Osteoblast (primary cell): ENCODE measurements at regions not wholly inside any gene's neighbourhood (a gene's known extent, or its start where the extent isn't known, plus 50 kb on each side); places are given as distances from the start of the nearest gene placed in this dataset.

Experiments used
- DNase-seq: peaks from one replicate; pipeline ENCODE4 v3.0.0; 2011; ENCODE audit warnings: low spot score, mixed read lengths; ENCODE audit not compliant: insufficient read length; ENCODE audit errors: missing footprints
- H2AFZ ChIP-seq: 2 replicates; pipeline ENCODE4 v1.6.0; 2011; ENCODE audit warnings: mild to moderate bottlenecking, low read length
- H3K27ac ChIP-seq: 2 replicates; pipeline ENCODE4 v1.5.1; 2011; ENCODE audit warnings: mild to moderate bottlenecking, low read depth, low read length, moderate library complexity
- H3K27me3 ChIP-seq: 2 replicates; pipeline ENCODE4 v1.6.0; 2012; ENCODE audit warnings: mild to moderate bottlenecking, control low read depth, inconsistent platforms, low read length, moderate library complexity; ENCODE audit not compliant: insufficient read depth
- H3K36me3 ChIP-seq: 2 replicates; pipeline ENCODE4 v1.5.1; 2011; ENCODE audit warnings: mild to moderate bottlenecking, low read length, control low read depth, moderate library complexity; ENCODE audit not compliant: insufficient read depth
- H3K4me1 ChIP-seq: 2 replicates; pipeline ENCODE4 v1.5.1; 2011; ENCODE audit warnings: mild to moderate bottlenecking, low read length, control low read depth, moderate library complexity; ENCODE audit not compliant: insufficient read depth
- H3K4me2 ChIP-seq: 2 replicates; pipeline ENCODE4 v1.6.0; 2011; ENCODE audit warnings: mild to moderate bottlenecking, low read length; ENCODE audit not compliant: insufficient read depth
- H3K4me3 ChIP-seq: fragments of 200-600 bp; sonication (generic); 3 replicates; pipeline ENCODE4 v1.5.1; 2012; ENCODE audit warnings: mild to moderate bottlenecking, low read length, inconsistent platforms; ENCODE audit not compliant: insufficient read depth
- H3K79me2 ChIP-seq: 2 replicates; pipeline ENCODE4 v1.6.0; 2012; ENCODE audit warnings: mild to moderate bottlenecking, low read length, control low read depth, inconsistent platforms; ENCODE audit not compliant: insufficient read depth
- H3K9me3 ChIP-seq: 2 replicates; pipeline ENCODE4 v1.5.1; 2011; ENCODE audit warnings: low read depth, low read length, control low read depth
- H4K20me1 ChIP-seq: 2 replicates; pipeline ENCODE4 v1.6.0; 2012; ENCODE audit warnings: mild to moderate bottlenecking, low read length, control low read depth; ENCODE audit not compliant: insufficient read depth
- TF ChIP-seq, protein P1 (sequence below): IDR thresholded peaks from 2 replicates; pipeline ENCODE4 v1.5.1; 2011; ENCODE audit warnings: mild to moderate bottlenecking, low read depth, low read length, moderate library complexity; ENCODE audit errors: extremely low read depth

DNA sequence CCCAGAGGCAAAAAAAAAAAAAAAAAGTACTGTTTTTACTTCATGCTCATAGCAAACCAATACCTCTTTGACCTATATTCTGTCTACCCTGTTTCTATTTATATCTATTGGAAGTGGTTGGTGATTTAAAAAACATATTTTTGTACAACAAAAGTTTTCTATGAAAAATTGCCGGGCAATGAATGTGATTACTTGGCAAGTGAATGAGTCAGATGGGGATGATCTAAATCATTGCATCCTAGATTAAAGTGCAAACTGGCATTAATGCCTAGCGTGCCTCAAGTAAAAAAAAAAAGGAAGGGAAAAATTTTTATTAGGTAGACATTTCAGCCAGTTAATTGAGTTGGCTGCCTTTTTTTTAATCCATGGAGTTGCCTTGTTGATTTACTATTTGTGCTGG is 500.6 kb downstream of the KCTD12 start:
- Histone ChIP-seq H3K9me3 (no peaks in the 10 kb centered on the region), H3K4me3 (no peak overlapping the region), H4K20me1 (no peaks in the 10 kb centered on the region), H3K79me2 (no peaks in the 10 kb centered on the region), H2AFZ (no peak overlapping the region), H3K36me3 (no peaks in the 10 kb centered on the region), H3K27ac (no peak overlapping the region), H3K4me2 (no peak overlapping the region), H3K27me3 (peaks cover 15% of the 10 kb centered on the region), H3K4me1 (peaks cover 11% of the 10 kb centered on the region)
- no peak for DNase-seq
- TF ChIP-seq, protein P1, sequence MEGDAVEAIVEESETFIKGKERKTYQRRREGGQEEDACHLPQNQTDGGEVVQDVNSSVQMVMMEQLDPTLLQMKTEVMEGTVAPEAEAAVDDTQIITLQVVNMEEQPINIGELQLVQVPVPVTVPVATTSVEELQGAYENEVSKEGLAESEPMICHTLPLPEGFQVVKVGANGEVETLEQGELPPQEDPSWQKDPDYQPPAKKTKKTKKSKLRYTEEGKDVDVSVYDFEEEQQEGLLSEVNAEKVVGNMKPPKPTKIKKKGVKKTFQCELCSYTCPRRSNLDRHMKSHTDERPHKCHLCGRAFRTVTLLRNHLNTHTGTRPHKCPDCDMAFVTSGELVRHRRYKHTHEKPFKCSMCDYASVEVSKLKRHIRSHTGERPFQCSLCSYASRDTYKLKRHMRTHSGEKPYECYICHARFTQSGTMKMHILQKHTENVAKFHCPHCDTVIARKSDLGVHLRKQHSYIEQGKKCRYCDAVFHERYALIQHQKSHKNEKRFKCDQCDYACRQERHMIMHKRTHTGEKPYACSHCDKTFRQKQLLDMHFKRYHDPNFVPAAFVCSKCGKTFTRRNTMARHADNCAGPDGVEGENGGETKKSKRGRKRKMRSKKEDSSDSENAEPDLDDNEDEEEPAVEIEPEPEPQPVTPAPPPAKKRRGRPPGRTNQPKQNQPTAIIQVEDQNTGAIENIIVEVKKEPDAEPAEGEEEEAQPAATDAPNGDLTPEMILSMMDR = no peak

DNA sequence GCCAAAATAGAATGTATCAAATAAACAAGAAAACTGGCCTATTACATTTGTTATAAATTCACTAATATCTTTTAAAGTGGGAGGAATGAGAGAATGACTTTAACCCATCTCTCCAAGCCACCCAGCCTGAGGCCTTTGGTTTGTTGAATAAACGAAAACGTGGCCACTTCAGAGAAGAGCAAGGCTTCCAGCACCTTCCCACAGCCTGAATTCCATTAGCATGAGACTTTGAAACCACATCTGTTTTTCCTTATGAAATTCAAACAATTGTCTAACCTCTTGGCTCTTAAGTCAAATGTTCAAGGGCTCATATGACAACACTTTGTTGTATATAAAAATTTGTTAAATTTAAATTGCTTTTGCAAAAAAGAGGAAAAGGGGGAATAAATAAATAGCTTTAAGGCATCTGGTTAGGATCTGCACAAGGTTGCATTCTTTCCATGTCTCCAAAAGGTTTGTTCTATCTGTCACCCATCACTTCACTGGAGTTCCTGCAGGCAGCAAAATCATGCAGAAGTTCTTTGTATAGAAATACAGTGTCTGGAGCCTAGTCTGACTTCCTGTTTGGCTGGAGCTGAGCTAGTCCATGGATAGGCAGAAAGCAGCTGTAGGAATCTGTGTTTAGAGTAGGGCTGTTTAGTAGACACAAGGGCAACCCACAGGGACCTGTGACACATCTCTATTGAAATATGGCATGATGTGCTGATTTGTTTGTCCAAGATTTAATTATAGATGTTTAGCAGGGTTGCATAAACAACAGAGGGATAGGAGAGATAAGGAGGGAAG is 502.3 kb downstream of the KCTD12 start:
- Histone ChIP-seq H3K79me2 (no peaks in the 10 kb centered on the region), H2AFZ (no peak overlapping the region), H3K4me1 (peaks cover 11% of the 10 kb centered on the region), H3K9me3 (no peaks in the 10 kb centered on the region), H3K36me3 (no peaks in the 10 kb centered on the region), H3K27ac (peak overlapping the region; percentile 71), H3K27me3 (peaks cover 5% of the 10 kb centered on the region), H3K4me2 (peak overlapping the region; percentile 40), H3K4me3 (no peak overlapping the region), H4K20me1 (no peaks in the 10 kb centered on the region)
- DNase-seq = peak; percentile 18
- TF ChIP-seq, protein P1 = no peak

- no peaks in the 10 kb centered on the region for H4K20me1 ChIP-seq
- H3K4me1 ChIP-seq = peaks cover 11% of the 10 kb centered on the region
- TF ChIP-seq, protein P1 = no peak
- no peak overlapping the region for H3K4me3 ChIP-seq
- no peaks in the 10 kb centered on the region for H3K9me3 ChIP-seq
- no peak overlapping the region for H2AFZ ChIP-seq
- H3K79me2 ChIP-seq = no peaks in the 10 kb centered on the region
- H3K27me3 ChIP-seq = no peaks in the 10 kb centered on the region
- DNase-seq = no peak
- H3K27ac ChIP-seq = no peak overlapping the region
- H3K4me2 ChIP-seq = no peak overlapping the region
- H3K36me3 ChIP-seq = no peaks in the 10 kb centered on the region
Observed at GRCh38 chr13:76380446-76381065, 505.6 kb downstream of the KCTD12 start.

DNA sequence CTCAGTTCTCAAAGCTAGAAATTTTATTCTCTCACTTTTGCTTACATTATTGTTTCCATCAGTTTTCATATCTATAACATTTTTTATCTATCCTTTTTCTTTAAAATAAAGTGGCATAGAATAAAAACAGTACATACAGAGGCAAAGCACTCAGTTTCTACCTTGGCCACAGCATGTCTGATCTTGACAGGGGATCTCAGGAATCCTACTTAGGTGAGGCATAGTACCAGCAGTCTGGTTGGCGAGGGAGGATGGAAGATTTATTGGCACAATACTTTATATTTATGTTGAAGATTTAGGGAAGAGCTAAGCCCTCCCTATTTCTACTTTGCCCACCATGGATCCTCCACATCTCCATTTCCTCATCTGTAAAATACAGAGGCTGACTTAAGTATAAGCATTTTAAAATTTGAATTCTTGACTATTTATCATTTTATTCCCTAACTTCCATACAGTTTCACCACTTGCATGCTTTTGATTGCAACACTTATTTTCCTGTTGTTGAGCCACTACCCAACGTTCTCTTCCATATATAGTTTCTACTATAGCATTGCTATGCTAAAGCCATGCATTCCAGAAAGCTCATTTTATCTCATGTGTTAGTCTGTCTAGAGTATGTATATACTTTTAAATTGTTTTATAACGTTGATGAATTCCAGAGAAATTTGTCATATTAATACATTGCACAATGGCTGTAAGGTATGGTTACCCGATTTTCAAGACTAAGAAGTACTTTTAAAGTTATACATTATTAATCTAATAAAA is 506.7 kb downstream of the KCTD12 start:
- TF ChIP-seq, protein P1 = no peak
- Histone ChIP-seq H3K4me3 (no peak overlapping the region), H3K27ac (no peak overlapping the region), H3K36me3 (no peaks in the 10 kb centered on the region), H4K20me1 (no peaks in the 10 kb centered on the region), H3K9me3 (no peaks in the 10 kb centered on the region), H3K4me1 (peaks cover 8% of the 10 kb centered on the region), H3K4me2 (no peak overlapping the region), H3K79me2 (no peaks in the 10 kb centered on the region), H3K27me3 (no peaks in the 10 kb centered on the region), H2AFZ (no peak overlapping the region)
- no peak for DNase-seq
